ENCODE measurements at regions not wholly inside any gene's neighbourhood (a gene's known extent, or its start where the extent isn't known, plus 50 kb on each side); places are given as distances from the start of the nearest gene placed in this dataset.

DNA sequence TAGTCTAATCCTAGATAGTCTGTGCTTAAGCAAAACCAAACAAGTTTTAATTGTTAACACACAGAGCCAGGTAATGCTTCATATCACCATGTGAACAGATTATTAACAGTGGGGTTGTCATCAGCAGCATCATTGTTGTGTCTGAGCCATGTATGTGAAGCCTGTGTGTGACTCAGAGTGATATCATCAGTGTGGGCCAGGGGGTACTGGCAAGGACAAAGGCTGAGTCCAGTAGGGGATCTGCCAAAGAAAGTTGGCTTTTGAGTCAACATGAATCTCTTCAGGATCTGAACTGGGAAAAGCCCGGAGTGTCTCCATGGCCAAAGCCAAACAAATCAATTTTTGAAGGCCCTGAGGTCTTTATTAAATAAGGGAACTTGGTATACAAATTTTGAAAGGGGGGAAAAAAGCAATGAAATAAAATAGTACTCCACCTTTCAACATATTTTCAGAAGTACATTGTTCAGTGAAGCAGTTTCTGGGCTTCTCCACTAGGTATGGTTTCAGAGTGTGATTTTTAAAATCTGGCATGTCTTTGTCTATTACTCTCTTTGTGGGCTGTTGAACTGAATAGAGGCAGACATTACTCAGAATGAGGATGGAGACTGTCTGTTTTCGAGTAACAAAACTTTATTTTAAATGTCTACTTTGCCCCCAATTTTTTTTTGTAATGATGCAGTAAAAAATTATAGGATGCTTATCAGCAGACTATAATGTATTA lies 444.2 kb upstream of the JAG1 start:
- TF ChIP-seq GATA3 (IDR thresholded peaks at IDR 0.05; ENCODE audit: low read depth, low read length), result no peak
- TF ChIP-seq GATA2 (IDR thresholded peaks at IDR 0.05; ENCODE audit: low read depth, low read length), result no peak

DNA sequence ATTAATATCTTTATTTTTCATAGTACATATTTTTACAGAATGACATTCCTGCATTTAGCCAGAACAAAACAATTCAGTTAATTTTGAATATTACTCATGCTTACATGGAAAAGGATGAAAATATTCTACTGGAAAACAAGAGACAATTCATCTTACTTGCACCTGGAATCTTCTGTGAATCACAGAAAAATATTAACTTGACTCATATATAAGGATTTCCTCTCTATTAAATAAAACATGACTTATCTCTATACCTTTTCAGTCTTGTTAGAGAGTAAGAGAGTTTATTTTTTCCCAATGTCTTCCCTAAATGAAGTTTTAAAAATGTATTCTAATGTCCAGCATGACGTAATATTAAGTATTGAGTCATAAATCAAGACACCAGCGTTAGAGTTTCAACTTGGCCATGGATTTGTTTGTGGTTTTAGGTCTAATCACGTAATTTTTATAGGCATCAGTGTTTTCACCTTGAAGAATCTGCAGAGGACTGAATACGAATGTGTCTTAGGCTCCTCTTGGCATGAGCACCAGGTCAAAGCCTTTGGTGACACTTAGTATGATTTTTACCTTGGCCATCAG lies 445.1 kb upstream of the JAG1 start:
- no peak for TF ChIP-seq GATA2 (IDR thresholded peaks at IDR 0.05; ENCODE audit: low read depth, low read length)

DNA sequence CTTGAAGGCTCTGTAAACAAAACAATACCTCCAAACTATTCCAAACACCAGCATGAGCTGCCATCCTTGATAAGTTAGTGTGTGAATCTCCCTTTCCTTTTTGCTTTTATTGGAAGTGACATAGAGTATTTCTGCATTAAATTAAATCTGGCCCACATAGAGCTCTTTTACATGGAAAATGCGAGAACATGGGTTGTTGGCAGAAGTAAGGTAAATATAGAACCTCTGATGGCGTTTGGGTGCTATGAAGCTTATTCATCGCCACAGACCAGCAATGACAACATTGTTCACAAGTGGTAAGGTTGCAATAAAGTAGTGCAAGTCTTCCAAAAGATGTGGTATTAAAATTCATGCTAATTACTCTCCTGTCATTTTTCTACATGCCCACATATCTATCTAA lies 445.8 kb upstream of the JAG1 start:
- TF ChIP-seq GATA2 (IDR thresholded peaks at IDR 0.05; ENCODE audit: low read depth, low read length), result no peak
- TF ChIP-seq GATA3 (IDR thresholded peaks at IDR 0.05; ENCODE audit: low read depth, low read length), result no peak

DNA sequence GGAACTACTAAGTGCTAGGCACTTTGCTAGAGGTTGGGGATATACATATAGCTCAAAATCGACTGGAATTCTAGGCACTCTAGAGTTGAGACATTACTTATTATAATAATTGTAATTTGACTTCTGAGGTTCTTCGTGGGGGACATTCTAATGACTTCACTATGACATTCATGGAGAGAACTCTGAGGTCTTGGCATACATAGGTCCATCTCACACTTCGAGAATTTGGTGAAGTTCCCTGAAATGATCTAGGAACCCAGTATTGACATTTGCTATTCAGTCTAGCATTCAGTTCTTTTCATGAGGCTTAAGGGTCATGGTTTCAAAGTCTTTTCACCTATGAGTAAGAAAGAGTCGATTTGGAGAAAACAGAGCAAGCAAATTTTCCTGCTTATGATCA lies 446.6 kb upstream of the JAG1 start:
- no peak for TF ChIP-seq GATA3 (IDR thresholded peaks at IDR 0.05; ENCODE audit: low read depth, low read length)
- TF ChIP-seq GATA2 (IDR thresholded peaks at IDR 0.05; ENCODE audit: low read depth, low read length), result no peak

DNA sequence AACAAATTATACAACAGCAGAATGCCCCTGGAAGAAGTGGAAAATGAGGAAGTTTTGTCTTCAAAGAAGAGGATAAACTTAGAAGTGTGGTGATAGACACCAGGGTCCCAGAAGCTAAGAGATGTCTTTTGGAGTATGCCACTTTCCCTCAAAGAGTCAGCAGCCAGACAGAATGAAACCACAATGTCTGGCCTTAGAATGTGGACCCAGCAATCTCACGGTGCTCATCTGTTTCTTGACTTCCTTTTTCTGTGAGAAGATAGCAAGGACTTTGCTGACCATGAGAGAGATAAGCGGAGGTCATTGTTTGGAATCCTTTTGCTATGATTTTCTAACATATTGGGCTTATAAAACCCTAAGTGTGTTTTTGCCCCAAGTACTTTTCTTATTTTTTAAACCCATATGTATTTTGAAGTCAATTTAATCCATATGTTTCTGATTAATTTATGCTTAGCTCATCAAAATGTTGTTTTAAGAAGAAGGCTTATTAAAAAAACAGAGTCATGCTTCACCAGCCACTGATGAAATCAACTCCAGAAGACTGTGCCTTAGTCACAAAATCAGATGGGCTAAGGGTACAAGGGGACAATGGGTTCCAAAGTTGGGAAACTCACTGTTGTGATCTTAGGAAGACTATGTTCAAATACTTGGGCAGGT lies 451.2 kb upstream of the JAG1 start:
- TF ChIP-seq GATA2 (IDR thresholded peaks at IDR 0.05; ENCODE audit: low read depth, low read length) (no peak), GATA3 (IDR thresholded peaks at IDR 0.05; ENCODE audit: low read depth, low read length) (no peak)

DNA sequence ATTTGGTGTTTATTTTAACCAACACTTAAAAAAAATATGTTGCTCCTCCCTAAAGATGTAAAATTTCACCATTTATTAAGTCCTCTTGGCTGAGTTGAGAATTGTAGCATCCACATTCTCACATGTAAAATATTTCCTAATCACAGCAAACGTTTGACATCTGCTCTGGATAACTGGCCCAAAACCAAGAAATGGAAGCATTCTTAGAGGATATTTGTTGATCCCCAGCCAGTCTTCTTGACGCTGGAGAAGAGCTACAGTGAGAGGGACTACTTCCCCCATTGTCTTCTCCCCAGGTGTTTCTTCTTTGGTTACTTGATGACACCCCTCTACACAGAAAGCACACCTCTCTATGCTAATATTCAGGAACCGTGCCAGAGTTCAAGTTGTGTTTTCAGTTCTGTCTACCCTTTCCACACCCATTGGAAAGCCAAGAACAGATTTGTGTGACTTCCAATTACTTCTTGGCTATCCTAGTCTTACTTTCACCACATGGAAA lies 454.5 kb upstream of the JAG1 start:
- no peak for TF ChIP-seq GATA3 (IDR thresholded peaks at IDR 0.05; ENCODE audit: low read depth, low read length)
- TF ChIP-seq GATA2 (IDR thresholded peaks at IDR 0.05; ENCODE audit: low read depth, low read length), result no peak

DNA sequence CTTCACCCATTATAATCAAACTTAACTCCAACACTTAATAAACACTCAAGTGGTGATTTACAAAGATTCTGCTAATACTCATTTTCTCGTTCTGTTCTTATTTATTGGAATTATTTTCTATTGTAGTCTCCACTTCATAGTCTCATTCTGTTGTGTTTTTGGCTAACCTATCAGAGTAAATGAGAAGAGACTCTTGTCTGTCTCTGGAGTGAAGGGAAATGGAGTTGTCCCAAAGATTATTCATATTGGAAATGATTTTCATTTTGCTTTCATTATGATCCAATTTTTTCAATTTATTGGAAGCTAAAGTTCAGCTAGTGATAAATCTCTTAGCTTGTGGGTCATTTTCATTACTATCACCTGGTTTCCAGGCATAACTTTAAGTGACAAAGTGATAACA lies 454.9 kb upstream of the JAG1 start:
- TF ChIP-seq GATA3 (IDR thresholded peaks at IDR 0.05; ENCODE audit: low read depth, low read length) (no peak), GATA2 (IDR thresholded peaks at IDR 0.05; ENCODE audit: low read depth, low read length) (no peak)

DNA sequence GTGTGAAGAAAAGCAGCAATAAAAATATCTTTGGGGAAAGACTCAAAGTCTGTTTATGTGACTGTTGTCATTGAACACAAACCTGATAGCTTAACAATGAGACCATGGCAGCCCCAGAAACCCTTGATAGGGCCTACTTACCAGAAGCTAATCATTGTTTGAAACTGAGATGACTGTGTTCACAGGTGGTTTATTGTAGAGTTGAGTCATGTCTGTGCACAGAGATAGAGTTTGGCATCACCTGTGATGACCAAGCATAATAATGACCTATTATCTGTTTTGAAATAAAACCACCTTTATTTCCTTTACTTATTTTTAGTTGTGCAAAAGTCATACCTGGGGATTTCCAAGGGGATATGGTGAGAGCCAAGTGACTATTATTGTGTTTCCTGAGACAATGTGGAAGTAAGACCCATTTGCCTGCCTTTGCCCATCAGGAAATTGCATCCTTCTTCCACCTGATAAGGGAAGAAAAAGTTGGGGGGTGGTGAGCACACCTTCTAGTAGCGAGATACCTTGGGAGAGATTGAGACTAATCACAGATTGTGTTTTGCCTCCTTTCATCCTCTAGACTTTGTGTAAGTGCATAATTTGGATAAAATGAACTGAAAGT lies 456.9 kb upstream of the JAG1 start:
- TF ChIP-seq GATA3 (IDR thresholded peaks at IDR 0.05; ENCODE audit: low read depth, low read length) (no peak), GATA2 (IDR thresholded peaks at IDR 0.05; ENCODE audit: low read depth, low read length) (no peak)

DNA sequence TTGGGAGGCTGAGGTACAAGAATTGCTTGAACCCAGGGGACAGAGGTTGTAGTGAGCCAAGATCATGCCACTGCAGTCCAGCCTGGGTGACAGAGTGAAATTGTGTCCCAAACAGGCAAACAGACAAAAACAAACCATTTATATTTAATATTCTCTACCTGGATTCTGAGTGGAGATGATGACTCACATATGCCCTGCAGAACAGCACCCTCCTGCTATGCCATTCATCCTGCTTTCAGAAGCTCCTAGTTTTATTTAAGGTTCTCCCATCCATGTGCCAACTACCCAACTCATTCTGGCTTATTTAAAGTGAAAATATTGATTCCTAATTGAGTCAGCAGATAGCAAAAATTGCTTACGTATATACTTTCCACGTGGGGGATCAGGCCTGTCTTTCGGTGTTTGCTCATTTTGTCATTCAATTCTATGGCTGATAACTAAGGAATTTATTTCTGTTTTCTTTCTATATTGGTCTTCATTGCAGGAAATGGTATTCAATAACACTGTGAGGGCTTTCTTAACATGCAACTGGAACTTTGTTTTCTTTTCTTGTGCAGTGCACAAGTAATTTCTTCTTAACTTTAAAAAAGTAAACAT lies 459.1 kb upstream of the JAG1 start:
- TF ChIP-seq GATA2 (IDR thresholded peaks at IDR 0.05; ENCODE audit: low read depth, low read length) (no peak), GATA3 (IDR thresholded peaks at IDR 0.05; ENCODE audit: low read depth, low read length) (no peak)

DNA sequence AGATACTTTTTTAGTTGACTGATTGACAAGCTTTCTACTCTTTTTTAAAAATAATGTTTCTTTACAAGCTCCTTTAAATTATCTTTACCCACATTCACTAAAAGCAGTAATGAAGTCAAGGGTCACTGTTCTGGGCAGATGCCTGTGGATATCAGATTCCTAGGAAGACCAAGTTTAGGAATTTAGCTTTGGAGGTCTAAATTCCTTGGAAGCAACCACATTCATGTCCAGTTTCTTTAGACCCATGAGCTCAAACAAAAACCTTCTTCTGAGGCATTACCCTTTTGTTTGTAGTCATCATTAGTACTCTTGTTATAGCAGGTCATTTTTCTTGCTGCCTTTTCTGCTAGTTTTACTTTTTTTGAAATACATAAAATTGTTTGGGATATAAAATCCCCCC lies 462.9 kb upstream of the JAG1 start:
- no peak for TF ChIP-seq GATA3 (IDR thresholded peaks at IDR 0.05; ENCODE audit: low read depth, low read length)
- TF ChIP-seq GATA2 (IDR thresholded peaks at IDR 0.05; ENCODE audit: low read depth, low read length), result no peak

DNA sequence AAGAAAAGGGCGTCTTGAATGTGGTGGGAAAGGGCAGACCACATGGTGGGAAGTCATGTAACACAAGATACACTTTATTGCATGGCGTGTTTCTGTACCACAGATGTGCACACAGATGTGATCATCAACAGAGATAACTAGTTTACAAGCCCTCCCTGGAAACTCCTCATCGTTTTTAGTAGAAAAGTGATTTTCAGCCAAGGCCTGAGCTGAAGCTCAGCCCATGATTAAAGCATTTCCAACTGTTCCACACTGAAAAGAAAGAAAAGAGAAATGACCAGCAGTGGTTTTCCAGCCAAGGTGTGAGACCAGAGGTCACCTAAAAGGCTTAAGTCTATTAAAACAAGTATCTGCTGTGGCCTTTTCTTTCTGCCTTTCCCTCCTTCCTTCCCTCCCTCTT lies 463.9 kb upstream of the JAG1 start:
- TF ChIP-seq GATA2 (IDR thresholded peaks at IDR 0.05; ENCODE audit: low read depth, low read length) (no peak), GATA3 (IDR thresholded peaks at IDR 0.05; ENCODE audit: low read depth, low read length) (no peak)

DNA sequence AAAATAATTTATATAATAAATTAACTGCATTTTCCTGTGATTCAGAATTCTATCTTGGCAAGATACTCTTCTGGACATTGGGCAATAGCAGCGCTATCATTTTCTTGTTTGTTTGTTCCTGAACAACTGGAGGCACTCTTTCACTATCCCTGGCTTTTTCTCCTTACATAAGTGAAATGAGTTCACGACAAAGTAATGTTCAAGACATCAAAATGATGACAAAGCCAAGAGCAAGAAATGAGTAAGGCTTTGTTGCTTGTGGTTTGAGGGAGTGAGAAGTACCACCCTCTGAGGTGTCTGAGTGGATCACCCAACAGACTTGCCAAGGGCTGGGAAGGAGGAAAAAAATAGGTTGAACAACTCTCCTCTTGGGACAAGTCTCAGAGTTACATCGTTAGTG lies 466.6 kb upstream of the JAG1 start:
- TF ChIP-seq GATA2 (IDR thresholded peaks at IDR 0.05; ENCODE audit: low read depth, low read length), result no peak
- no peak for TF ChIP-seq GATA3 (IDR thresholded peaks at IDR 0.05; ENCODE audit: low read depth, low read length)

DNA sequence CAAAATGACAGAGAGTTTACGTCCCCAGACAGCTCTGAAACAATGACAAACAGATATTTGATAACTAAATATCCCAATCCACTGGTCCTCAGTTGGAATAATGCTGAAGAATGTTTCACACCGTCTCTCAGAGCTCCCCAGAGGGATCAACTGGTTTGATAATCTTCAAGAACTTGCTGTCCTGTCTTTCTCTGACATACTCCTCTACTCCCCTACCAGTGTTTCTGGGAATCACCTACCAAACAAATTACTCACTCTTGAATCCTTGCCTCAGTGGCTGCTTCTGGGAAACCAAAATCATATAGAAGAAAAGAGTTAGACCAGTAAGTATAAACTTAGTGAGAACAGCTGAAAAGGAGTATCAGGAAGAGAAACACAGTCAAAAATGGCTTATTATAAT lies 469.7 kb upstream of the JAG1 start:
- TF ChIP-seq GATA2 (IDR thresholded peaks at IDR 0.05; ENCODE audit: low read depth, low read length) (no peak), GATA3 (IDR thresholded peaks at IDR 0.05; ENCODE audit: low read depth, low read length) (no peak)

Measured in SH-SY5Y (cell line).